HEK293 (cell line): ENCODE measurements at regions not wholly inside any gene's neighbourhood (a gene's known extent, or its start where the extent isn't known, plus 50 kb on each side); places are given as distances from the start of the nearest gene placed in this dataset.

Source experiments
- CTCF ChIA-PET: fragments of 350-600 bp; formaldehyde crosslinking; extraction: SDS; loops from one replicate; lab custom pipeline; 2021; ENCODE audit warnings: antibody characterized with exemption; lab: Yijun Ruan, JAX
- POLR2A ChIA-PET: fragments of 300-600 bp; formaldehyde crosslinking; extraction: SDS; loops from one replicate; lab custom pipeline; 2020; ENCODE audit warnings: antibody characterized with exemption, inconsistent platforms; lab: Yijun Ruan, JAX
- H3K27ac ChIP-seq: fragments of 200-500 bp; sonication (Bioruptor generic); 2 replicates; pipeline ENCODE4 v1.5.1; 2014; ENCODE audit warnings: low read depth, low read length, control low read depth, inconsistent platforms; ENCODE audit errors: extremely low read depth
- H3K36me3 ChIP-seq, 2 experiments: fragments of 200-500 bp in 1 of 2; sonication (Bioruptor generic) in 1 of 2; 1 replicate in 1 of 2; 2 replicates in 1 of 2; pipeline ENCODE4 v1.5.1; 2014 to 2017; ENCODE audit warnings: inconsistent platforms in 2 of 2, low read length in 2 of 2; ENCODE audit not compliant: control insufficient read depth in 2 of 2, insufficient read depth in 1 of 2
- H3K4me1 ChIP-seq: fragments of 200-500 bp; sonication (Bioruptor generic); 2 replicates; pipeline ENCODE4 v1.5.1; 2014; ENCODE audit warnings: mild to moderate bottlenecking, low read length, inconsistent platforms; ENCODE audit not compliant: control insufficient read depth, insufficient read depth
- H3K4me3 ChIP-seq: 2 replicates; pipeline ENCODE4 v1.5.1; 2011; ENCODE audit warnings: low read depth, mild to moderate bottlenecking, control low read depth, low read length, moderate library complexity
- H3K9me3 ChIP-seq: fragments of 200-500 bp; sonication (Bioruptor generic); 2 replicates; pipeline ENCODE4 v1.5.1; 2014; ENCODE audit warnings: low read depth, low read length, inconsistent platforms; ENCODE audit not compliant: control insufficient read depth, insufficient read depth
- BCL11A ChIP-seq: fragments of 450-650 bp; formaldehyde crosslinking; IDR thresholded peaks from 2 replicates; pipeline ENCODE4 v1.5.1; 2016; ENCODE audit warnings: low read depth, missing biosample characterization, missing genetic modification characterization
- HIC1 ChIP-seq: fragments of 450-650 bp; formaldehyde crosslinking; IDR thresholded peaks from 2 replicates; pipeline ENCODE4 v1.5.1; 2016; ENCODE audit warnings: missing biosample characterization, missing genetic modification characterization
- KLF16 ChIP-seq: fragments of 450-650 bp; formaldehyde crosslinking; IDR thresholded peaks from 2 replicates; pipeline ENCODE4 v1.5.1; 2017; ENCODE audit warnings: missing biosample characterization, missing genetic modification characterization
- KLF8 ChIP-seq: fragments of 450-650 bp; formaldehyde crosslinking; IDR thresholded peaks from 2 replicates; pipeline ENCODE4 v1.5.1; 2016; ENCODE audit warnings: missing biosample characterization, missing genetic modification characterization
- ZBTB11 ChIP-seq: fragments of 450-650 bp; formaldehyde crosslinking; conservative IDR thresholded peaks from 2 replicates; pipeline ENCODE4 v1.5.1; 2016; ENCODE audit warnings: low read depth, missing biosample characterization, missing genetic modification characterization
- ZBTB26 ChIP-seq: fragments of 450-650 bp; formaldehyde crosslinking; optimal IDR thresholded peaks from 2 replicates; pipeline ENCODE3; 2016; ENCODE audit warnings: missing biosample characterization, mild to moderate bottlenecking, missing genetic modification characterization
- ZBTB48 ChIP-seq: fragments of 450-650 bp; formaldehyde crosslinking; IDR thresholded peaks from 2 replicates; pipeline ENCODE4 v1.5.1; 2016; ENCODE audit warnings: missing biosample characterization, missing genetic modification characterization
- ZNF239 ChIP-seq: fragments of 450-650 bp; formaldehyde crosslinking; IDR thresholded peaks from 2 replicates; pipeline ENCODE4 v1.5.1; 2016; ENCODE audit warnings: missing biosample characterization, missing genetic modification characterization
- ZNF248 ChIP-seq: fragments of 450-650 bp; formaldehyde crosslinking; IDR thresholded peaks from 2 replicates; pipeline ENCODE4 v1.5.1; 2017; ENCODE audit warnings: missing biosample characterization, missing genetic modification characterization
- ZNF280D ChIP-seq: fragments of 450-650 bp; formaldehyde crosslinking; IDR thresholded peaks from 2 replicates; pipeline ENCODE4 v1.5.1; 2016; ENCODE audit warnings: missing biosample characterization, missing genetic modification characterization
- ZNF292 ChIP-seq: fragments of 450-650 bp; formaldehyde crosslinking; IDR thresholded peaks from 2 replicates; pipeline ENCODE4 v1.5.1; 2016; ENCODE audit warnings: low read depth, missing biosample characterization, missing genetic modification characterization, borderline replicate concordance
- ZNF354C ChIP-seq: fragments of 450-650 bp; formaldehyde crosslinking; IDR thresholded peaks from 2 replicates; pipeline ENCODE4 v1.5.1; 2016; ENCODE audit warnings: missing biosample characterization, missing genetic modification characterization, low read depth, borderline replicate concordance
- ZNF48 ChIP-seq: fragments of 450-650 bp; formaldehyde crosslinking; IDR thresholded peaks from 2 replicates; pipeline ENCODE4 v1.5.1; 2016; ENCODE audit warnings: missing biosample characterization, missing genetic modification characterization
- ZNF549 ChIP-seq: fragments of 450-650 bp; IDR thresholded peaks from 2 replicates; pipeline ENCODE4 v1.5.1; 2018; ENCODE audit warnings: missing biosample characterization, missing genetic modification characterization, mild to moderate bottlenecking, inconsistent platforms, moderate library complexity
- ZNF645 ChIP-seq: fragments of 450-650 bp; formaldehyde crosslinking; IDR thresholded peaks from 2 replicates; pipeline ENCODE4; 2016; ENCODE audit warnings: missing biosample characterization, missing genetic modification characterization
- ZNF664 ChIP-seq: fragments of 450-650 bp; formaldehyde crosslinking; IDR thresholded peaks from 2 replicates; pipeline ENCODE4 v1.5.1; 2016; ENCODE audit warnings: missing biosample characterization, missing genetic modification characterization
- ZNF830 ChIP-seq: fragments of 450-650 bp; IDR thresholded peaks from 2 replicates; pipeline ENCODE4 v1.5.0; 2018; ENCODE audit warnings: missing biosample characterization, missing genetic modification characterization, low read depth, mild to moderate bottlenecking, moderate library complexity

GRCh38 chr4:31682796-31683195 lies 962.6 kb downstream of the PCDH7 start:
- POLR2A ChIA-PET = no interaction called here
- H3K4me1 ChIP-seq = no peaks in the 10 kb centered on the region
- H3K4me3 ChIP-seq = no peak overlapping the region
- no peak for TF ChIP-seq ZNF48 (tag by site-specific recombination)
- no peak for TF ChIP-seq KLF16
- TF ChIP-seq ZNF239 = no peak
- no peak for TF ChIP-seq ZNF549 (tag by site-specific recombination)
- no peak for TF ChIP-seq ZBTB26 (tag by site-specific recombination)
- no peak for TF ChIP-seq ZNF664 (tag by site-specific recombination)
- CTCF ChIA-PET = no interaction called here
- H3K27ac ChIP-seq = no peak overlapping the region
- no peaks in the 10 kb centered on the region for H3K9me3 ChIP-seq
- no peaks in the 10 kb centered on the region for H3K36me3 ChIP-seq

GRCh38 chr4:31687717-31688342 lies 967.7 kb downstream of the PCDH7 start:
- Histone ChIP-seq H3K36me3 (no peaks in the 10 kb centered on the region), H3K4me1 (no peaks in the 10 kb centered on the region), H3K9me3 (no peaks in the 10 kb centered on the region), H3K27ac (no peak overlapping the region), H3K4me3 (no peak overlapping the region)
- ChIA-PET POLR2A (no interaction called here), CTCF (interaction anchor here (1.5 kb wide), 1 partner anchor 13 kb away, joined by 5 read pairs; no protein-coding TSS in a partner anchor)
- TF ChIP-seq HIC1 (tag by site-specific recombination) (no peak), ZNF280D (tag by site-specific recombination) (no peak), ZBTB48 (no peak), ZNF248 (no peak), ZNF645 (no peak)

GRCh38 chr4:31692399-31692940 lies 972.3 kb downstream of the PCDH7 start:
- ChIA-PET CTCF (no interaction called here), POLR2A (no interaction called here)
- Histone ChIP-seq H3K9me3 (no peaks in the 10 kb centered on the region), H3K27ac (no peak overlapping the region), H3K4me1 (no peaks in the 10 kb centered on the region), H3K36me3 (no peaks in the 10 kb centered on the region), H3K4me3 (no peak overlapping the region)
- no peak for TF ChIP-seq ZNF354C (tag by site-specific recombination)
- TF ChIP-seq KLF8 (tag by site-specific recombination) = no peak
- TF ChIP-seq ZBTB11 (tag by site-specific recombination) = no peak
- TF ChIP-seq ZNF830 (tag by site-specific recombination) = no peak
- no peak for TF ChIP-seq ZNF292
- no peak for TF ChIP-seq BCL11A
